ENCODE measurements at regions not wholly inside any gene's neighbourhood (a gene's known extent, or its start where the extent isn't known, plus 50 kb on each side); places are given as distances from the start of the nearest gene placed in this dataset.

- Histone ChIP-seq H3K23me2 (ENCODE audit: insufficient read length, low read depth, low read length, poor library complexity, severe bottlenecking) (no peaks in the 10 kb centered on the region), H2BK20ac (ENCODE audit: low read depth, low read length, poor library complexity, severe bottlenecking) (no peak overlapping the region), H2BK12ac (ENCODE audit: insufficient read length, low read depth, low read length) (no peak overlapping the region), H3K4ac (ENCODE audit: low read depth, low read length) (no peak overlapping the region), H4K20me1 (ENCODE audit: control insufficient read depth, insufficient read depth, insufficient read length) (no peaks in the 10 kb centered on the region), H3K79me2 (ENCODE audit: insufficient read depth, low read length) (no peaks in the 10 kb centered on the region), H4K91ac (ENCODE audit: insufficient read length, low read depth, low read length) (no peak overlapping the region), H3K14ac (ENCODE audit: insufficient read depth, low read length) (no peak overlapping the region), H2AK5ac (ENCODE audit: insufficient read length, low read length) (no peak overlapping the region), H3K18ac (ENCODE audit: insufficient read length, low read depth, low read length) (no peak overlapping the region), H4K5ac (ENCODE audit: insufficient read length, low read depth, low read length) (no peak overlapping the region), H3K79me1 (ENCODE audit: insufficient read depth, low read depth, low read length, poor library complexity, severe bottlenecking) (no peaks in the 10 kb centered on the region), H3T11ph (ENCODE audit: low read length) (no peak overlapping the region), H2BK5ac (ENCODE audit: insufficient read length, low read length) (no peak overlapping the region), H2BK120ac (ENCODE audit: low read depth, low read length, poor library complexity, severe bottlenecking) (no peak overlapping the region), H3K4me2 (ENCODE audit: insufficient read depth, insufficient read length, low read length) (no peak overlapping the region), H3K27me3 (ENCODE audit: insufficient read depth, low read length) (no peaks in the 10 kb centered on the region), H3K9ac (ENCODE audit: extremely low read depth, insufficient read length, low read length) (no peak overlapping the region), H2BK15ac (ENCODE audit: low read depth, low read length) (no peak overlapping the region), H3K56ac (ENCODE audit: insufficient read length, low read depth, low read length) (no peak overlapping the region), H3K23ac (ENCODE audit: insufficient read length, low read depth, low read length) (no peak overlapping the region), H2AFZ (ENCODE audit: low read length) (no peak overlapping the region), H3K27ac (ENCODE audit: insufficient read length, low read depth, low read length) (no peak overlapping the region), H3K4me1 (ENCODE audit: insufficient read depth, low read length) (no peaks in the 10 kb centered on the region; the same call in 1 of the 2 replicates), H3K9me3 (ENCODE audit: control insufficient read depth, low read depth, low read length) (no peaks in the 10 kb centered on the region), H4K8ac (replicated peaks; ENCODE audit: insufficient read length, low read depth, low read length) (no peak overlapping the region)
- no peaks in the 10 kb centered on the region; the same call in 1 of the 2 replicates for H3K27me3 Mint-ChIP-seq (ENCODE audit: low read depth)
- TF ChIP-seq CTCF (conservative IDR thresholded peaks at IDR 0.05): no peak
- H3K4me1 Mint-ChIP-seq: peaks cover 31% of the 10 kb centered on the region in 2 experiments
- H3K9me3 Mint-ChIP-seq: no peaks in the 10 kb centered on the region
- peak overlapping the region in 1 of 3 experiments; percentile 32; a peak in 2 of 7 replicates for H3K27ac Mint-ChIP-seq
- no peaks in the 10 kb centered on the region for H3K36me3 Mint-ChIP-seq (ENCODE audit: insufficient read depth in 1 of 3, low read depth in 3 of 3)
- no peak overlapping the region for H3K4me3 Mint-ChIP-seq
- WGBS (ENCODE audit: extremely low coverage, insufficient read length, low lambda C conversion rate): no CpG with 5 or more reads among the region's 4 CpGs
- DNase-seq: no peak
Measured at GRCh38 chr17:63151941-63152523, 186.0 kb downstream of the TANC2 start.
